Keratinocyte (primary cell): ENCODE measurements at regions not wholly inside any gene's neighbourhood (a gene's known extent, or its start where the extent isn't known, plus 50 kb on each side); places are given as distances from the start of the nearest gene placed in this dataset.

Experiments used
- DNase-seq: peaks from one replicate; pipeline ENCODE4 v3.0.0-alpha.2; 2011; ENCODE audit warnings: low read depth, missing footprints, low spot score
- FAIRE-seq: peaks from 2 replicates; lab custom pipeline; 2011; peaks lifted over from hg19 to GRCh38; lab: Jason Lieb, UNC
- H2AFZ ChIP-seq: 2 replicates; pipeline ENCODE4 v1.6.0; 2012; ENCODE audit warnings: low read length, control low read depth, inconsistent platforms; ENCODE audit not compliant: control insufficient read depth
- H3K27ac ChIP-seq: 2 replicates; pipeline ENCODE4 v1.5.1; 2011; ENCODE audit warnings: low read length; ENCODE audit not compliant: control insufficient read depth, insufficient read depth
- H3K27me3 ChIP-seq: 3 replicates; pipeline ENCODE4 v1.6.0; 2011; ENCODE audit warnings: low read length; ENCODE audit not compliant: control insufficient read depth, insufficient read depth; ENCODE audit errors: extremely low read depth
- H3K36me3 ChIP-seq, 2 experiments: 2 replicates in 1 of 2; 3 replicates in 1 of 2; pipeline ENCODE4 v1.5.1; 2011; ENCODE audit warnings: low read length in 2 of 2, mild to moderate bottlenecking in 1 of 2; ENCODE audit not compliant: control insufficient read depth in 2 of 2, insufficient read depth in 2 of 2; ENCODE audit errors: extremely low read depth in 1 of 2
- H3K4me1 ChIP-seq: 3 replicates; pipeline ENCODE4 v1.5.1; 2011; ENCODE audit warnings: low read length; ENCODE audit not compliant: control insufficient read depth, insufficient read depth; ENCODE audit errors: extremely low read depth
- H3K4me2 ChIP-seq: 3 replicates; pipeline ENCODE4 v1.6.0; 2011; ENCODE audit warnings: low read depth, low read length; ENCODE audit not compliant: control insufficient read depth, insufficient read depth; ENCODE audit errors: extremely low read depth
- H3K4me3 ChIP-seq, 3 experiments: fragments of 200-600 bp in 1 of 3; sonication (generic) in 1 of 3; 2 replicates in 2 of 3; 3 replicates in 1 of 3; pipeline ENCODE4 v1.5.1; 2011 to 2016; ENCODE audit warnings: low read length in 3 of 3, mild to moderate bottlenecking in 3 of 3, control low read depth in 2 of 3, inconsistent platforms in 1 of 3, low read depth in 1 of 3, mixed read lengths in 1 of 3, mixed run types in 1 of 3, moderate library complexity in 1 of 3; ENCODE audit not compliant: control insufficient read depth in 2 of 3, insufficient read depth in 2 of 3; ENCODE audit errors: extremely low read depth in 1 of 3
- H3K79me2 ChIP-seq: 2 replicates; pipeline ENCODE4 v1.6.0; 2012; ENCODE audit warnings: low read length; ENCODE audit not compliant: control insufficient read depth, insufficient read depth
- H3K9ac ChIP-seq: 3 replicates; pipeline ENCODE4 v1.6.0; 2011; ENCODE audit warnings: low read length; ENCODE audit not compliant: control insufficient read depth, insufficient read depth; ENCODE audit errors: extremely low read depth
- H3K9me1 ChIP-seq: 3 replicates; pipeline ENCODE4 v1.6.0; 2011; ENCODE audit warnings: low read length; ENCODE audit not compliant: control insufficient read depth, insufficient read depth; ENCODE audit errors: extremely low read depth
- H3K9me3 ChIP-seq: 2 replicates; pipeline ENCODE4 v1.5.1; 2012; ENCODE audit warnings: low read depth, low read length; ENCODE audit not compliant: control insufficient read depth
- H4K20me1 ChIP-seq: 3 replicates; pipeline ENCODE4 v1.6.0; 2011; ENCODE audit warnings: low read length; ENCODE audit not compliant: control insufficient read depth, insufficient read depth; ENCODE audit errors: extremely low read depth
- EZH2 ChIP-seq: IDR thresholded peaks from one replicate; pipeline ENCODE4 v1.6.1; 2012; ENCODE audit warnings: inconsistent platforms, mild to moderate bottlenecking, low read length, moderate library complexity
- dilution Hi-C: fragments of 300-500 bp; cut with MboI; formaldehyde crosslinking; loops from one replicate; pipeline ENCODE4 v1.7.0; 2020; ENCODE audit warnings: low sequenced_read_pairs; ENCODE audit not compliant: extremely low pct_ligation_motif_present
- TF ChIP-seq, protein P1 (sequence below), 3 experiments: IDR thresholded peaks in 1 of 3; conservative IDR thresholded peaks in 1 of 3; optimal IDR thresholded peaks in 1 of 3; 2 replicates in 2 of 3; 3 replicates in 1 of 3; pipeline versions ENCODE3 to v1.5.1; 2011; ENCODE audit warnings: low read length in 3 of 3, mild to moderate bottlenecking in 3 of 3, moderate library complexity in 2 of 3, control low read depth in 1 of 3, inconsistent platforms in 1 of 3; ENCODE audit not compliant: insufficient read depth in 2 of 3; ENCODE audit errors: extremely low read depth in 1 of 3

DNA sequence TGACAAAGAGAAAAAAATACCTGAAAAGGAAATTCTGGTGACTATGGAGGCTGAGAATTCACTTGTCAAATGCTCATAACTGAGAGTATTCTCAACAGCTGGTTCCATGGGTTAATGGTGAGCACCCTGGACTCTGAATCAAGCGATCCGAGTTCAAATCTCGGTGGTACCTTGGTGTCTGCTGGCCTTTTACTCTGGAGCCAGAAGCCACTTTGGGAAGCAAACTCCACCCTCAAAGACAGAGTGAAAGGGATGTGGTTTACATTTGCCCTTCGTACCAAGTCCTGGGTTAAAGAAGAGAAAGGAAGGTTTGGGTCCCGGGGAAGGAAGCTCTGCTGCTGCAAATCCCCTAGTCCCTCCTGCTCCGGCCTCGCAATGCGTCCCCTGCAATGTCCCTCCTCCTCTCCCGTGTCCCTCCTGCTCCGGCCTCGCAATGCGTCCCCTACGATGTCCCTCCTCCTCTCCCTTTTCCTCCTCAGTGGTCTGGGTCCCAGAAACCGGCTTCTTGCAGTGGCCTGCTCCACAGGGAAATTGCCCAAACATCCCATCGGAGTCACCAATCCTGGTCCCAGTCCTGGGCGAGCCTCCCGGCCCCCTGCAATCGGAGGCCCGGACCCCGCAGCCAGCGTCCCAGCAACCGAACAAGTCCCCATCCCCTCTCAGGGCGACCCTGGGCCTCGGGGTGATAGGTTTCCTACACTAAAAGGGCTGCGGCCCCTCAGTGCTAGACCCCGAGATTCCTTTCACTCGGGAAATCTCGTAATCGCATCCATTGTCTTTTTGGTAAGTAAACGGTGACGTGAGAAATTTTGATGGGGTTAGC is 129.4 kb downstream of the PPIAL4G start:
- H3K9me1 ChIP-seq: no peaks in the 10 kb centered on the region
- peaks cover 43% of the 10 kb centered on the region for H3K27me3 ChIP-seq
- H4K20me1 ChIP-seq: no peaks in the 10 kb centered on the region
- TF ChIP-seq, protein P1, sequence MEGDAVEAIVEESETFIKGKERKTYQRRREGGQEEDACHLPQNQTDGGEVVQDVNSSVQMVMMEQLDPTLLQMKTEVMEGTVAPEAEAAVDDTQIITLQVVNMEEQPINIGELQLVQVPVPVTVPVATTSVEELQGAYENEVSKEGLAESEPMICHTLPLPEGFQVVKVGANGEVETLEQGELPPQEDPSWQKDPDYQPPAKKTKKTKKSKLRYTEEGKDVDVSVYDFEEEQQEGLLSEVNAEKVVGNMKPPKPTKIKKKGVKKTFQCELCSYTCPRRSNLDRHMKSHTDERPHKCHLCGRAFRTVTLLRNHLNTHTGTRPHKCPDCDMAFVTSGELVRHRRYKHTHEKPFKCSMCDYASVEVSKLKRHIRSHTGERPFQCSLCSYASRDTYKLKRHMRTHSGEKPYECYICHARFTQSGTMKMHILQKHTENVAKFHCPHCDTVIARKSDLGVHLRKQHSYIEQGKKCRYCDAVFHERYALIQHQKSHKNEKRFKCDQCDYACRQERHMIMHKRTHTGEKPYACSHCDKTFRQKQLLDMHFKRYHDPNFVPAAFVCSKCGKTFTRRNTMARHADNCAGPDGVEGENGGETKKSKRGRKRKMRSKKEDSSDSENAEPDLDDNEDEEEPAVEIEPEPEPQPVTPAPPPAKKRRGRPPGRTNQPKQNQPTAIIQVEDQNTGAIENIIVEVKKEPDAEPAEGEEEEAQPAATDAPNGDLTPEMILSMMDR (optimal IDR thresholded peaks at IDR 0.05 in 1 of 3, IDR thresholded peaks at IDR 0.05 in 1 of 3, conservative IDR thresholded peaks at IDR 0.05 in 1 of 3; ENCODE audit: extremely low read depth in 1 of 3, insufficient read depth in 2 of 3, low read length in 3 of 3): no peak
- TF ChIP-seq EZH2: peak; percentile 25
- dilution Hi-C loops: no loop called here
- no peaks in the 10 kb centered on the region for H3K9me3 ChIP-seq
- H3K4me1 ChIP-seq: no peaks in the 10 kb centered on the region
- H3K27ac ChIP-seq: no peak overlapping the region
- FAIRE-seq: peak; percentile 48
- peak; percentile 86 for DNase-seq
- H3K79me2 ChIP-seq: no peaks in the 10 kb centered on the region
- peak overlapping the region; percentile 39 for H3K4me2 ChIP-seq
- peak overlapping the region in 1 of 3 experiments; percentile 45 for H3K4me3 ChIP-seq
- H3K9ac ChIP-seq: no peak overlapping the region
- H2AFZ ChIP-seq: peak overlapping the region; percentile 40
- H3K36me3 ChIP-seq: no peaks in the 10 kb centered on the region

DNA sequence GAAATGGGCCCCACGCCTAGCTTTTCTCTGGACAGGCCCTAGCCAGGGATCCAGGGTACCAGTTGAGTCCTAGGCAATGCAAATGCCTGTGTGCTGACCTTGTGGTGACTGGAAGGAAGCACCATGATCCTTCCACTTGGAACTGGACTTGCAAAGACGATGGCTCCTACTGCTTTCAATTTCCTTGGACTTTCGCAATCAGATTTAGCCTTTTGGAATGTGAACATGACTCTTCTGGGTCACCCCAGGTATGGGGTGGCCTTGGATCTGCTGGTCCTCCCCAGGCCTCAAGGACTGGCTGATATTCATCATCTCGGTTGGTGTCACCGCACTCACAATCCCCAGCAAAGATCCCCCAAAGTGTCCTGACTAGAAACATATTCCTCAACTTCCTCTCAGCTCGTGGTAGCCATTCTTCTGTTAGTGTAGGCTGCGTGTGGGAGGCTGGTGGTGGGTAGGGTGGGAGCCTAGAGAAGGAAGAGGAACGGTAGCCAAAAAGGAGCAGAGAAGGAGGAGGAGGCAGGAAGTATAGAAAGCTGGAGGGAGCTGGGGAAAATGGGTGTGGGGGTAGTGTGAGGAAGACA is 130.5 kb downstream of the PPIAL4G start:
- Histone ChIP-seq H2AFZ (no peak overlapping the region), H3K4me3 (no peak overlapping the region), H3K36me3 (no peaks in the 10 kb centered on the region), H3K27me3 (peaks cover 43% of the 10 kb centered on the region), H3K4me2 (no peak overlapping the region), H3K9me1 (no peaks in the 10 kb centered on the region), H3K27ac (no peak overlapping the region), H3K9ac (no peak overlapping the region), H4K20me1 (no peaks in the 10 kb centered on the region), H3K79me2 (no peaks in the 10 kb centered on the region), H3K9me3 (no peaks in the 10 kb centered on the region), H3K4me1 (no peaks in the 10 kb centered on the region)
- no peak for DNase-seq
- dilution Hi-C loops: no loop called here
- no peak for FAIRE-seq
- TF ChIP-seq EZH2: no peak
- TF ChIP-seq, protein P1 (optimal IDR thresholded peaks at IDR 0.05 in 1 of 3, IDR thresholded peaks at IDR 0.05 in 1 of 3, conservative IDR thresholded peaks at IDR 0.05 in 1 of 3; ENCODE audit: extremely low read depth in 1 of 3, insufficient read depth in 2 of 3, low read length in 3 of 3): no peak
